ENCODE measurements at regions not wholly inside any gene's neighbourhood (a gene's known extent, or its start where the extent isn't known, plus 50 kb on each side); places are given as distances from the start of the nearest gene placed in this dataset.
"Not testable (repeated sequence)": the region's sequence is repeated elsewhere in the genome, so short reads cannot be mapped to it uniquely, and the experiment has no call there.

- not testable (repeated sequence) for TF ChIP-seq CTCF (IDR thresholded peaks at IDR 0.05); ZFX (IDR thresholded peaks at IDR 0.05; ENCODE audit: borderline replicate concordance)
Measured at GRCh38 chr14:83898558-83898957, 1631.4 kb upstream of the FLRT2 start.

All from 22Rv1 (cell line).